GM12865 (cell line): ENCODE measurements at regions not wholly inside any gene's neighbourhood (a gene's known extent, or its start where the extent isn't known, plus 50 kb on each side); places are given as distances from the start of the nearest gene placed in this dataset.

Experiments used
- DNase-seq: peaks from one replicate; pipeline ENCODE4 v3.0.0; 2010; ENCODE audit warnings: low read depth
- H3K4me3 ChIP-seq: 2 replicates; pipeline ENCODE4 v1.5.1; 2011; ENCODE audit warnings: mild to moderate bottlenecking, low read depth, low read length, control low read depth
- CTCF ChIP-seq: IDR thresholded peaks from 2 replicates; pipeline ENCODE4 v1.5.1; 2011; ENCODE audit warnings: low read length, control low read depth, low read depth, inconsistent platforms; ENCODE audit not compliant: insufficient read depth; ENCODE audit errors: missing control alignments

GRCh38 chr2:180927030-180927686, 53.2 kb upstream of the UBE2E3 start:
- DNase-seq: no peak

GRCh38 chr2:180925700-180926099, 54.7 kb upstream of the UBE2E3 start:
- DNase-seq: no peak
- no peak overlapping the region for H3K4me3 ChIP-seq
- TF ChIP-seq CTCF: no peak

More at GRCh38 chr2:180927030-180927686, 53.2 kb upstream of the UBE2E3 start:
- TF ChIP-seq CTCF: no peak
- no peak overlapping the region for H3K4me3 ChIP-seq

GRCh38 chr2:180924063-180924462, 56.3 kb upstream of the UBE2E3 start:
- DNase-seq: no peak
- no peak for TF ChIP-seq CTCF
- no peak overlapping the region for H3K4me3 ChIP-seq

- TF ChIP-seq CTCF: no peak
- no peak for DNase-seq
- H3K4me3 ChIP-seq: no peak overlapping the region
Measured at GRCh38 chr2:180910831-180911665, 69.4 kb upstream of the UBE2E3 start.

GRCh38 chr2:180907731-180908130, 72.7 kb upstream of the UBE2E3 start:
- H3K4me3 ChIP-seq: no peak overlapping the region
- no peak for TF ChIP-seq CTCF
- DNase-seq: no peak

GRCh38 chr2:180905461-180905860, 74.9 kb upstream of the UBE2E3 start:
- TF ChIP-seq CTCF: no peak
- H3K4me3 ChIP-seq: no peak overlapping the region
- no peak for DNase-seq
